ENCODE measurements at regions not wholly inside any gene's neighbourhood (a gene's known extent, or its start where the extent isn't known, plus 50 kb on each side); places are given as distances from the start of the nearest gene placed in this dataset.
A peak's percentile ranks its signal among the peaks of the same experiment; 100 is the strongest.

GRCh38 chr14:49977126-49977841 is 84.4 kb downstream of the ARF6 start:
- ChIA-PET CTCF (ENCODE audit: unreplicated experiment) (interaction anchor here (0.9 to 1.9 kb wide), 4 partner anchors 15 to 208 kb away, joined by 3 to 8 read pairs (median 4); no protein-coding TSS in a partner anchor), POLR2A (interaction anchor here (0.6 to 11.5 kb wide), 26 partner anchors 10 to 295 kb away, joined by 3 to 261 read pairs (median 5); partner anchors contain the start of gene ARF6)
- Histone ChIP-seq H3K27ac (ENCODE audit: low read depth, low read length, poor library complexity, severe bottlenecking) (peak overlapping the region; percentile 93), H4K20me1 (ENCODE audit: insufficient read depth, low read length) (no peaks in the 10 kb centered on the region), H3K79me2 (ENCODE audit: insufficient read depth, low read depth, low read length) (peaks cover 56% of the 10 kb centered on the region; the same call in 1 of the 2 replicates), H2AFZ (ENCODE audit: low read length) (peak overlapping the region; percentile 66), H3K4me2 (ENCODE audit: low read length) (peak overlapping the region; percentile 93), H3K4me1 (ENCODE audit: insufficient read depth, low read length, poor library complexity, severe bottlenecking) (peaks cover 82% of the 10 kb centered on the region), H3K9me3 (ENCODE audit: low read length) (no peaks in the 10 kb centered on the region), H3K4me3 (ENCODE audit: low read depth, low read length, poor library complexity, severe bottlenecking) (peak overlapping the region; percentile 64), H3K36me3 (ENCODE audit: insufficient read depth, low read length) (peaks cover 20% of the 10 kb centered on the region), H3K9me2 (ENCODE audit: insufficient read depth, low read length) (no peaks in the 10 kb centered on the region)
- peak; percentile 91 for DNase-seq (ENCODE audit: low spot score)
- intact Hi-C loops (cut with micrococcal nuclease; ENCODE audit: unreplicated experiment) = loop anchor here (1.0 to 10.0 kb wide), 3 partner anchors 16 to 382 kb away; partner anchors contain the start of gene LRR1
- BruUV-seq (replicated peaks) = TSS peak; percentile 30
- no peak for TF ChIP-seq CTCF (conservative IDR thresholded peaks at IDR 0.05; ENCODE audit: low read length)
- TF ChIP-seq EZH2phosphoT487 (IDR thresholded peaks at IDR 0.05; ENCODE audit: borderline replicate concordance, low read depth, low read length) = no peak

GRCh38 chr14:49980027-49980426 is 87.1 kb downstream of the ARF6 start:
- BruUV-seq (replicated peaks) = no TSS peak
- POLR2A ChIA-PET = interaction anchor here (0.8 to 11.5 kb wide), 6 partner anchors 8 to 87 kb away, joined by 3 to 261 read pairs (median 6); partner anchors contain the start of gene ARF6
- CTCF ChIA-PET (ENCODE audit: unreplicated experiment) = no interaction called here
- Histone ChIP-seq H3K9me3 (ENCODE audit: low read length) (no peaks in the 10 kb centered on the region), H4K20me1 (ENCODE audit: insufficient read depth, low read length) (no peaks in the 10 kb centered on the region), H3K4me2 (ENCODE audit: low read length) (peak overlapping the region; percentile 93), H2AFZ (ENCODE audit: low read length) (no peak overlapping the region), H3K4me1 (ENCODE audit: insufficient read depth, low read length, poor library complexity, severe bottlenecking) (peaks cover 59% of the 10 kb centered on the region), H3K36me3 (ENCODE audit: insufficient read depth, low read length) (peaks cover 24% of the 10 kb centered on the region), H3K9me2 (ENCODE audit: insufficient read depth, low read length) (no peaks in the 10 kb centered on the region), H3K27ac (ENCODE audit: low read depth, low read length, poor library complexity, severe bottlenecking) (no peak overlapping the region), H3K79me2 (ENCODE audit: insufficient read depth, low read depth, low read length) (peaks cover 36% of the 10 kb centered on the region; the same call in 1 of the 2 replicates), H3K4me3 (ENCODE audit: low read depth, low read length, poor library complexity, severe bottlenecking) (peak overlapping the region; percentile 64)
- no peak for TF ChIP-seq EZH2phosphoT487 (IDR thresholded peaks at IDR 0.05; ENCODE audit: borderline replicate concordance, low read depth, low read length)
- TF ChIP-seq CTCF (conservative IDR thresholded peaks at IDR 0.05; ENCODE audit: low read length) = no peak
- intact Hi-C loops (cut with micrococcal nuclease; ENCODE audit: unreplicated experiment) = no loop called here
- no peak for DNase-seq (ENCODE audit: low spot score)

GRCh38 chr14:49982082-49982481 is 89.2 kb downstream of the ARF6 start:
- TF ChIP-seq EZH2phosphoT487 (IDR thresholded peaks at IDR 0.05; ENCODE audit: borderline replicate concordance, low read depth, low read length) = no peak
- no peak for TF ChIP-seq CTCF (conservative IDR thresholded peaks at IDR 0.05; ENCODE audit: low read length)
- no peak overlapping the region for H3K27ac ChIP-seq (ENCODE audit: low read depth, low read length, poor library complexity, severe bottlenecking)
- H3K36me3 ChIP-seq (ENCODE audit: insufficient read depth, low read length) = peaks cover 24% of the 10 kb centered on the region
- no peak overlapping the region for H2AFZ ChIP-seq (ENCODE audit: low read length)
- H3K4me2 ChIP-seq (ENCODE audit: low read length) = no peak overlapping the region
- no peaks in the 10 kb centered on the region for H4K20me1 ChIP-seq (ENCODE audit: insufficient read depth, low read length)
- H3K4me3 ChIP-seq (ENCODE audit: low read depth, low read length, poor library complexity, severe bottlenecking) = no peak overlapping the region
- CTCF ChIA-PET (ENCODE audit: unreplicated experiment) = no interaction called here
- H3K79me2 ChIP-seq (ENCODE audit: insufficient read depth, low read depth, low read length) = peaks cover 30% of the 10 kb centered on the region; the same call in 1 of the 2 replicates
- H3K4me1 ChIP-seq (ENCODE audit: insufficient read depth, low read length, poor library complexity, severe bottlenecking) = peaks cover 38% of the 10 kb centered on the region
- no peak for DNase-seq (ENCODE audit: low spot score)
- POLR2A ChIA-PET = no interaction called here
- no TSS peak for BruUV-seq (replicated peaks)
- intact Hi-C loops (cut with micrococcal nuclease; ENCODE audit: unreplicated experiment) = no loop called here
- H3K9me3 ChIP-seq (ENCODE audit: low read length) = no peaks in the 10 kb centered on the region
- no peaks in the 10 kb centered on the region for H3K9me2 ChIP-seq (ENCODE audit: insufficient read depth, low read length)
